GM04503 (cell line): ENCODE measurements at regions not wholly inside any gene's neighbourhood (a gene's known extent, or its start where the extent isn't known, plus 50 kb on each side); places are given as distances from the start of the nearest gene placed in this dataset.
"Not testable (repeated sequence)": the region's sequence is repeated elsewhere in the genome, so short reads cannot be mapped to it uniquely, and the experiment has no call there.

ENCODE experiments used
- DNase-seq: peaks from one replicate; pipeline ENCODE4 v3.0.0-alpha.2; 2012; ENCODE audit warnings: low read depth

GRCh38 chr18:10354241-10354811 lies 100.1 kb upstream of the APCDD1 start:
- DNase-seq, result no peak

- no peak for DNase-seq
Measured at GRCh38 chr18:10354890-10355289, 99.5 kb upstream of the APCDD1 start.

- not testable (repeated sequence) for DNase-seq
Measured at GRCh38 chr18:10356999-10357398, 97.4 kb upstream of the APCDD1 start.

GRCh38 chr18:10361660-10362059 lies 92.8 kb upstream of the APCDD1 start:
- no peak for DNase-seq

- no peak for DNase-seq
Measured at GRCh38 chr18:10365021-10365500, 89.4 kb upstream of the APCDD1 start.

GRCh38 chr18:10365901-10366300 lies 88.5 kb upstream of the APCDD1 start:
- no peak for DNase-seq

- no peak for DNase-seq
Measured at GRCh38 chr18:10367836-10368235, 86.6 kb upstream of the APCDD1 start.

GRCh38 chr18:10368456-10369453 lies 85.7 kb upstream of the APCDD1 start:
- DNase-seq, result no peak

- DNase-seq, result no peak
Measured at GRCh38 chr18:10370716-10371115, 83.7 kb upstream of the APCDD1 start.

- no peak for DNase-seq
Measured at GRCh38 chr18:10371165-10371564, 83.3 kb upstream of the APCDD1 start.

GRCh38 chr18:10374195-10374594 lies 80.2 kb upstream of the APCDD1 start:
- DNase-seq, result no peak

GRCh38 chr18:10374636-10375293 lies 79.7 kb upstream of the APCDD1 start:
- peak; percentile 71 for DNase-seq

- DNase-seq, result no peak
Measured at GRCh38 chr18:10376731-10377130, 77.7 kb upstream of the APCDD1 start.

- peak; percentile 67 for DNase-seq
Measured at GRCh38 chr18:10377956-10378355, 76.5 kb upstream of the APCDD1 start.

GRCh38 chr18:10378688-10379420 lies 75.6 kb upstream of the APCDD1 start:
- peak; percentile 62 for DNase-seq

GRCh38 chr18:10379522-10379921 lies 74.9 kb upstream of the APCDD1 start:
- peak; percentile 70 for DNase-seq

- DNase-seq, result no peak
Measured at GRCh38 chr18:10381516-10381915, 72.9 kb upstream of the APCDD1 start.

GRCh38 chr18:10381951-10382350 lies 72.5 kb upstream of the APCDD1 start:
- no peak for DNase-seq

GRCh38 chr18:10386049-10386448 lies 68.4 kb upstream of the APCDD1 start:
- DNase-seq, result no peak

- DNase-seq, result no peak
Measured at GRCh38 chr18:10386956-10387355, 67.5 kb upstream of the APCDD1 start.

GRCh38 chr18:10387399-10387798 lies 67.0 kb upstream of the APCDD1 start:
- DNase-seq, result no peak

GRCh38 chr18:10388373-10388772 lies 66.1 kb upstream of the APCDD1 start:
- DNase-seq, result no peak
